Activated naive CD4-positive, alpha-beta T cell treated with anti-CD3 and anti-CD28 coated beads for 36 hours (primary cell): ENCODE measurements at regions not wholly inside any gene's neighbourhood (a gene's known extent, or its start where the extent isn't known, plus 50 kb on each side); places are given as distances from the start of the nearest gene placed in this dataset.

Experiments
- CTCF ChIA-PET: fragments of 350-600 bp; sonication (Branson Sonifier 250); formaldehyde crosslinking; loops from one replicate; lab custom pipeline; 2021; ENCODE audit warnings: antibody characterized with exemption; lab: Charles Lee
- DNase-seq: peaks from one replicate; pipeline ENCODE4 v3.0.0-alpha.2; 2020
- H3K27ac Mint-ChIP-seq: one replicate; pipeline ENCODE4 v1.8.0; 2021; ENCODE audit warnings: mild to moderate bottlenecking, mixed read lengths
- H3K27me3 Mint-ChIP-seq: one replicate; pipeline ENCODE4 v1.8.0; 2021; ENCODE audit warnings: low read depth, mixed read lengths
- H3K36me3 Mint-ChIP-seq: one replicate; pipeline ENCODE4 v1.8.0; 2021; ENCODE audit warnings: low read depth, mixed read lengths
- H3K4me1 Mint-ChIP-seq: one replicate; pipeline ENCODE4 v1.8.0; 2021; ENCODE audit warnings: low read depth, mixed read lengths
- H3K4me3 Mint-ChIP-seq: one replicate; pipeline ENCODE4 v1.8.0; 2021; ENCODE audit warnings: mild to moderate bottlenecking, moderate library complexity, mixed read lengths
- H3K9me3 Mint-ChIP-seq: one replicate; pipeline ENCODE4 v1.8.0; 2021; ENCODE audit warnings: mixed read lengths
- intact Hi-C: fragments of 100-400 bp; cut with micrococcal nuclease; formaldehyde crosslinking; loops from one replicate; pipeline ENCODE4 v1.15.1; 2023

DNA sequence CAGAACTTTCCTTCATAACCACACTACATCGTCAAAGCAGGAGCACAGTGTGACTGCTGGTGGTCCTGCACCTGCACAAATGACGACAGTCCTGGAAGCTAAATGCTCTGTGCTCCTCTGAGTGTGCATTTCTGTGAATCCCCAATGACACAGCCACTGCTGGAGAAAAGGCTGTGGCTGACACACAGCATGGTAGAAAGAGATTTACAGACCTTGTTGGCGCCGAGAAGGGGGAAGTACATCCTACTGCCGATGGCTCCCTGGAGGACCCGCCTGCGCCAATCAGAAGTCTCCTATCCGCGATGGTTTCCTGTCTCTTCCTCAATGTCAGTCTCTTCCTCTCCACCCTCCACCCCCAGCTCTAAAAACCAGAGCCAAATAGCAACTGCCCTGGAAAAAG, 115.4 kb upstream of the RAB4A start:
- Mint-ChIP-seq H3K4me1 (peaks cover 21% of the 10 kb centered on the region), H3K36me3 (no peaks in the 10 kb centered on the region), H3K27me3 (no peaks in the 10 kb centered on the region), H3K4me3 (peak overlapping the region; percentile 37), H3K9me3 (no peaks in the 10 kb centered on the region), H3K27ac (peak overlapping the region; percentile 31)
- intact Hi-C loops: loop anchor here (5.0 to 10.0 kb wide), 2 partner anchors 418 to 461 kb away; partner anchors contain the start of gene RHOU
- DNase-seq: peak; percentile 73
- CTCF ChIA-PET: interaction anchor here (0.8 to 2.4 kb wide), 4 partner anchors 72 to 491 kb away, joined by 3 to 8 read pairs (median 4); no protein-coding TSS in a partner anchor

DNA sequence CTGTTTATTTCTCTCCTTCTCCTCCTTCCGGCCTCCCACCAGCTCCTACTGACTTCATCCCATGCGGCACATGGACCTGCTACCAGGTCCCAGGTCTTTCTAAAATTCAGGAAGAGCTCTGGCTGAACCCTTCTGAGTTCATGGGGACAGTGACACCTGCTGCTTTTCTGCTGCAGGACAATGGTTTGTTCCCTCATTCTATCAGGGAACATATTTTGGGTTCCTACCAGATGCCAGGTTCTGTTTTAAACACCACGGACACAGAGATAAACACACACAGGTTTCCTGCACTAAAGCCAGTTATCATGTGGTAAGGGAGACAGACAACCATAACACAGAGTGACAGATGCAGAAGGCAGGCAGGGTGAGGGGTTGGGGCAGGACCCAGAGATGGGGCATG, 114.0 kb upstream of the RAB4A start:
- no peaks in the 10 kb centered on the region for H3K36me3 Mint-ChIP-seq
- no peaks in the 10 kb centered on the region for H3K27me3 Mint-ChIP-seq
- H3K9me3 Mint-ChIP-seq: no peaks in the 10 kb centered on the region
- intact Hi-C loops: loop anchor here (2.0 to 10.0 kb wide), 3 partner anchors 70 to 462 kb away; partner anchors contain the start of gene RHOU
- no peak overlapping the region for H3K27ac Mint-ChIP-seq
- CTCF ChIA-PET: interaction anchor here (0.6 to 2.4 kb wide), 5 partner anchors 37 to 465 kb away, joined by 3 to 8 read pairs (median 4); partner anchors contain the start of gene RHOU
- H3K4me3 Mint-ChIP-seq: no peak overlapping the region
- peaks cover 21% of the 10 kb centered on the region for H3K4me1 Mint-ChIP-seq
- no peak for DNase-seq

DNA sequence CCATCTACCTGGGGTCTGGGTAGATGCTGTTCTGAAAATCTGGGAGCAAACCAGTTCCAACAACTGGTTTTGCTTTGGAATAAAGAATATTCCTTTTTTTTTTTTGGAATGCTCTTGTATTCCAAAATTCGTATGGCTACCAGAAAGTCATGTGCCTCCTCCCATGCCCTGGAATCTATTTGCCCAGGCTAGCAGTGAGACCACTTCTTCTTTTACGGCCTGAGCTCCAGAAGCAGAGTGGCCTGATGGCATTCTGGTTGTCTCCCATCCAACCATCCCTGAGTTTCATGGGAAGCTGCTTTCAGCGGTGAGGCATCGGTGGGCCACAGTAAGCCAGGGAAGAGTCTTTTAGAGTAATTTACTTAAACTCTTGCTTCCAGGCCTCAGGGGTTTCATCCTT, 113.4 kb upstream of the RAB4A start:
- no peak for DNase-seq
- Mint-ChIP-seq H3K9me3 (no peaks in the 10 kb centered on the region), H3K27me3 (no peaks in the 10 kb centered on the region), H3K27ac (no peak overlapping the region), H3K36me3 (no peaks in the 10 kb centered on the region), H3K4me3 (no peak overlapping the region), H3K4me1 (peaks cover 21% of the 10 kb centered on the region)
- CTCF ChIA-PET: interaction anchor here (0.7 to 1.6 kb wide), 3 partner anchors 70 to 422 kb away, joined by 3 to 4 read pairs (median 3); partner anchors contain the start of gene RHOU
- intact Hi-C loops: loop anchor here (2.0 to 10.0 kb wide), 3 partner anchors 69 to 463 kb away; partner anchors contain the start of gene RHOU

DNA sequence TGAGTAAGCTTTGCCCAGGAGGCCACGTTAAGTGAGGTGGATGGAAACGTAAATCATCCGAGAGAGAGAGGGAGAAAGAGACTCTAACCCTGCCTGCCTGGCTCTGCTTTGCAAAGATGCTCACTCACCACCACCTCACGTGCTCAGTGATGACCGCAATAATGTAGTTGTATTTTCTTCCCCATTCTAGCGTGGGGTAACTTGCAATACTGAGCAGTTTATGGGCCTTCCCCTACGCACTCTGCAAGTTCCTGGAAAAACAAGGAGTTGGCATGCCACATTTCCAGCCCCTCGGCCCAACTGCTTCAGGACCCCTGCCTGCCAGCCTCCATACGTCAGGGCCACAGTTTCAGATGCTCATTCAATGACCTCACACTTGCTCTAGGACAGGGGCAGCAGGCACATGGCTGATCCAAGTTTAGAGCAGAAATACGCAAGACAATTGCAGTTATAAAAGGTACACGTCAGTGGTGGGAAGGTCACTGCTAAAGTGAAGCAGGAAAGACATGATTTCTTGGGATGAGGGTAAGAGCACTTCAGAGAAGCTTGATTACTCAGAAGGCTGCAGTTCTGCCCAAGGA, 112.5 kb upstream of the RAB4A start:
- Mint-ChIP-seq H3K9me3 (no peaks in the 10 kb centered on the region), H3K4me3 (no peak overlapping the region), H3K4me1 (peaks cover 21% of the 10 kb centered on the region), H3K27me3 (no peaks in the 10 kb centered on the region), H3K27ac (no peak overlapping the region), H3K36me3 (no peaks in the 10 kb centered on the region)
- no peak for DNase-seq
- intact Hi-C loops: loop anchor here (5.0 to 10.0 kb wide), 2 partner anchors 421 to 464 kb away; partner anchors contain the start of gene RHOU
- CTCF ChIA-PET: no interaction called here

DNA sequence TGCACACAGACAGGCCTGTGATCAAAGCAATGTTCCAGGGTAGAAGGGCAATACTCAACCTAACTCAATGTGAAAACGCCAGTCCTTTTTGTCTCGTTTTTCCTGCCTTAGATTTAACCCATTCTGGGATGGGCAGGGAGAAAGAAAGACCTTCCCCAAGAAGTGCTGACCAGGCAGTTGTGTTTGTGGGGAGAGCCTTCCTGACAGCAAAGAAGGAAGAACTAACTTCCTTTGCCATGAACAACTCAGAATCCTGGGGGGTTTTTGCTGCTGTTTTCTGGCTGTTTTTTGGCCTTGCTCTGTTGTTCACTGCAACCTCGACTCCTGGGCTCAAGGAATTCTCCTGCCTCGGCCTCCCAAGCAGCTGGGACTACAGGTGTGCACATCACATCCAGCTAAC, 112.0 kb upstream of the RAB4A start:
- CTCF ChIA-PET: interaction anchor here (0.6 kb wide), 2 partner anchors 36 to 1197 kb away, joined by 3 to 4 read pairs; no protein-coding TSS in a partner anchor
- no peak overlapping the region for H3K4me3 Mint-ChIP-seq
- intact Hi-C loops: loop anchor here (5.0 to 10.0 kb wide), 2 partner anchors 422 to 464 kb away; partner anchors contain the start of gene RHOU
- H3K4me1 Mint-ChIP-seq: peaks cover 19% of the 10 kb centered on the region
- H3K36me3 Mint-ChIP-seq: no peaks in the 10 kb centered on the region
- H3K9me3 Mint-ChIP-seq: no peaks in the 10 kb centered on the region
- H3K27me3 Mint-ChIP-seq: no peaks in the 10 kb centered on the region
- no peak for DNase-seq
- no peak overlapping the region for H3K27ac Mint-ChIP-seq

DNA sequence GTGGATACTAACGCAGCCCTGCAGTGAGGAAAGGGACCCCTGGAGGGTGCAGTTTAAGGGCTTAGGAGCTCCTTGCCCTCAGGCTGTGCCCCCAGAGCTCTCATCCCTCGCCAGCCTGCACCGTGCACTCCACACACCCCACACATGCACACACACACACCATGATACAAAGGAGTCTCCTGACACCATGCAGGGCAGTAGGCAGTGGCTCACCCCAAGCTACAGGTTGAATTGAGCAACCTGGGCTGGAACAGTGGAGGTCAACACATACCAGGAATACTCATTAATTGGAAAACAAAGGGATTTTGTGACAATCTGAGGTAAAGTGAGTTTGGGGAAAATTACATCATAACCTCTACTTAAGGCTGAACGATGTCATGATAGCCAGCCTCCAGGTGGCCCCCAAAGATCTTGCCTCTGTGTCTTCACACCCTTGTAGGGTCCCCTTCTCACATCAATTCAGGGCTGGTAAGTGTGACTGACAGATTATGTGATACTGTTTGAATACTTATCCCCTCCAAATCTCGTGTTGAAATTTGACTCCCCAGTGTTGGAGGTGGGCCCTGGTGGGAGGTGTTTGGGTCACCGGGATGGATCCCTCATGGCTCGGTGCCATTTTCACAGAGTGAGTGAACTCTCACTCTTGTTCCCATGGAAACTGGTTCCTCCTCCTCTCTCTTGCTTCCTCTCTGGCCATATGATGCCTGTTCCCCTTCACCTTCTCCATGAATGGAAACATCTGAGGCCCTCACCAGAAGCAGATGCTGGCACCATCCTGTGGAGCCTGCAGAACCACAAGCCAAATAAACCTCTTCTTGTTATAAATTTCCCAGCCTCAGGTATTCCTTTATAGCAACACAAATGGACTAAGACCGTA, 111.0 kb upstream of the RAB4A start:
- intact Hi-C loops: loop anchor here (5.0 to 10.0 kb wide), 2 partner anchors 423 to 465 kb away; partner anchors contain the start of gene RHOU
- Mint-ChIP-seq H3K27ac (no peak overlapping the region), H3K9me3 (no peaks in the 10 kb centered on the region), H3K4me3 (no peak overlapping the region), H3K4me1 (peaks cover 13% of the 10 kb centered on the region), H3K27me3 (no peaks in the 10 kb centered on the region), H3K36me3 (no peaks in the 10 kb centered on the region)
- DNase-seq: no peak
- CTCF ChIA-PET: interaction anchor here (0.6 kb wide), 1 partner anchor 1104 kb away, joined by 3 read pairs; no protein-coding TSS in a partner anchor

DNA sequence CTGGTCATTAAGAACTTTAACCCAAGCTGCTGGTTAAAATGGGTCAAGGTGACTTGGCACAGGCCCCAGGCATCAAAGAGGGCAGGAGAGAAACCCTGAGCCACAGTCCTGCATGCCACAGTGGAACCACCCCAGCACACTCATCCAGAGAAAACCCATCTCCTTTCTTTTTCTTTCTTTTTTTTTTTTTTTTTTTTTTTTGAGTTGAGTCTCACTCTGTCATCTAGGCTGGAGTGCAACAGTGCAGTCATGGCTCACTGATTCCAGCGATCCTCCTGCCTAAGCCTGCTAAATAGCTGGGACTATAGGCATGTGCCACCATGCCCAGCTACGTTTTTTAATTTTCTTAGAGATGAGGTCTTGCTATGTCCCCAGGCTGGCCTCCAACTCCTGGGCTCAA, 109.2 kb upstream of the RAB4A start:
- Mint-ChIP-seq H3K27ac (no peak overlapping the region), H3K4me1 (peaks cover 9% of the 10 kb centered on the region), H3K9me3 (no peaks in the 10 kb centered on the region), H3K27me3 (no peaks in the 10 kb centered on the region), H3K36me3 (no peaks in the 10 kb centered on the region), H3K4me3 (no peak overlapping the region)
- no peak for DNase-seq
- intact Hi-C loops: no loop called here
- CTCF ChIA-PET: interaction anchor here (0.6 to 0.9 kb wide), 2 partner anchors 60 to 67 kb away, joined by 4 to 5 read pairs; no protein-coding TSS in a partner anchor

DNA sequence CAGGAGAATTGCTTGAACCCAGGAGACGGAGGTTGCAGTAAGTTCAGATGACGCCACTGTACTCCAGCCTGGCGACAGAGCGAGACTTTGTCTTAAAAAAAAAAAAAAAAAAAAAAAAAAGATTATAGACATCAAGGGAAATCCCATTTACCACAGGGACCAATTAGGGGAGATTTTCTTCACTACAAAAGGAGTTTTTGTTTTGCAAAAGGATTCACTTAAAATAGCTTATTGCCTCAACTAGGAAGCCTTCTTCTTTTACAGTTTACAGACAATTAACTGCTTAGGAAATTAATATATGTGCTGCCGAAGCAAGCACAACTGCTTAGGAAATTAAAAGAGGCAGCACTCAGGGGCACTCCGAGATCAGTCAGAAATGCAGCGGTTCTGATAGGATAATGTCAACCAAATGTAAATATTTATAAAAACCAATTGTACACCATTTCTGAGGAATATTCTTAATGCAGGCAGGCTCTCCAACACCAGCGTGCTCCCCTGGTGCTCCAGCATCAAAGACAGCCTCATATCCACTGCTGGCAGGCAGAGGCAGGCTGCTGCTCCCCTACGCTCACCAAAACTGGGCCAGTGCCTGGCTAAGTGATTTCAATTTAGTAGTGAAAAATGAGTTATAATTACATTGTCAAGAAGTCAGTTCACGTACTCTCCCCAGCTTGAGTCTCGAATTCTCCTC, 107.9 kb upstream of the RAB4A start:
- intact Hi-C loops: no loop called here
- Mint-ChIP-seq H3K4me1 (peaks cover 7% of the 10 kb centered on the region), H3K27ac (no peak overlapping the region), H3K27me3 (no peaks in the 10 kb centered on the region), H3K9me3 (no peaks in the 10 kb centered on the region), H3K36me3 (no peaks in the 10 kb centered on the region), H3K4me3 (no peak overlapping the region)
- CTCF ChIA-PET: no interaction called here
- no peak for DNase-seq

DNA sequence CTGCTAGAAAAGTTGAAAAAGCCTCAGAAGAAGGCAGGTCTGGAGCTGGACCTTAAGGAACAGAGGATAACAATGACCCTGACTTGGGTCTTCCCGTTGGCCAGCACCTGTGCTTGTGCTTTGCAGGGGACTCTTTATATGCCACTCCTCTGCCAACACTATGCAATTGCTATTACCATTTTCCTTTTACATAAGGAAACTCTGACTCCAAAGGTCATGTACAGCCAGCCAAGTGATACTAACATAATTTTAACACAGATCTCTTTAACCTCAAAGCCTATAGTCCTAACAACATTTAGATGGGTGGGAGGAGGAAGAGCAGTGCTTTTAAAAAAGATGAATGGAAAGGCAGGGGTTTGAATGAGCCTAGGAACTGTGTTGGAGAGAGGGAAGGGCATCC, 106.6 kb upstream of the RAB4A start:
- H3K4me3 Mint-ChIP-seq: no peak overlapping the region
- H3K27me3 Mint-ChIP-seq: no peaks in the 10 kb centered on the region
- no peaks in the 10 kb centered on the region for H3K36me3 Mint-ChIP-seq
- intact Hi-C loops: no loop called here
- no peak overlapping the region for H3K27ac Mint-ChIP-seq
- no peak for DNase-seq
- CTCF ChIA-PET: no interaction called here
- no peaks in the 10 kb centered on the region for H3K9me3 Mint-ChIP-seq
- H3K4me1 Mint-ChIP-seq: peaks cover 7% of the 10 kb centered on the region

DNA sequence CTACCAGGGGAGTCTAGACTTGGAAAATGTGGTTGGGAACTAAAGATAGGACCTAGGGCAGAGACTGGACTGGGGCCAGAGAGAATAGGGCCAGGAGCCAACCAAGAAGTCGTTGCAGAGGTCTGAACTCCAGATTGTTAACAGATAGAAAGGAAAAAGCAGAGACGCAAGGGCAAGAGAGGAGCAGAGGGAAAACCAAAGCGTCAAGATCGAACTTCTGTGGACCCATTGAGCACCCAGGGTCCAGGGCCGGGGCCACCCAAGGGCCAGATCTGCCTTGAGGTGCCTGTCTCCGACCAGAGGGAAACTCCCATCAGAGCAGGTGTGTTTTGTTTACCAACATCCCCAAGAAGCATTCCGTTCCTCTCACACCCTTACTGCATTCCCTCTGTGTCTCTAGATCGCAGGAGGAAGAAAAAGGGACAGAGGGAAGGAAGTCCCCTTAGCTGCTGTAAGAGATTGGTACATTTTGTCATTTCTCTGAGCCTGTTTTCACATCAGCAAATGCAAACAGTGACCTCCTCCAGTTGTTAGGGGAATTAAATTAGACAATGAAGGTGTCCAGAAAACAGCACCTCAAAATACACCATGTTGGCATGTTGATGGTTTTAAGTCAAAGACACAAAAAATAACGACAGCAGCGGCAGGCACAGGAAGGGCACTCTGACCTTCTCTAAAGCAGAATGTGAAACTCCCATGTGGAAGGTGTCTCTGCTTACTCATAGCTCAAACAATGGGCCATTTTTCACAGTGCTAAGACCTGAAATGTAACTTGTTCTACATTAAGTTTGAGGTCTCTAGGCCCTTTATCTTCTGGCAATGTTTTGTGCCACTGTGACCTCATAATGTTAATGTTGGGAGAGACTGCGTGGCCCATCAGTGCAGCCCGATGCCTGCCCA, 105.8 kb upstream of the RAB4A start:
- Mint-ChIP-seq H3K4me1 (peaks cover 7% of the 10 kb centered on the region), H3K36me3 (no peaks in the 10 kb centered on the region), H3K9me3 (no peaks in the 10 kb centered on the region), H3K27ac (no peak overlapping the region), H3K4me3 (no peak overlapping the region), H3K27me3 (no peaks in the 10 kb centered on the region)
- no peak for DNase-seq
- CTCF ChIA-PET: no interaction called here
- intact Hi-C loops: no loop called here

DNA sequence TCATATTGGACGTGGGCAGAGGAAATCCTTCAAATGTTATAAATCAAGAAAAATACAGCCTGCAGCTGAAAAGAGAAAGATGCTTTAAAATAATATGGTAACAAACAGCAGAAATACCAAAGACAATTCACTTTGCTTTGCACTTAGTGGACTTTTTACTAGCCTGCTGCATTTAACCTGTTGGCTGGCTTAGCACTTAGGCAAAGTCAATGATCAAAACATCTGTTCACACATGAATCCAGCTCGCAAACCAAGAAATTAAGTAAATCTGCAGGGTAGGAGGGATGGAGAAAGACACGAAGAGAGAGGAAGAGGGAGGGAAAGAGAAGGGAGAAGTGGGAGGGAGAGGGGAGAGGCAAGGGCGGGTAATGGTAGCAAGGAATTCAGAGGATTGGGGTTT, 103.6 kb upstream of the RAB4A start:
- H3K4me1 Mint-ChIP-seq: peaks cover 7% of the 10 kb centered on the region
- no peak for DNase-seq
- intact Hi-C loops: no loop called here
- H3K36me3 Mint-ChIP-seq: no peaks in the 10 kb centered on the region
- no peaks in the 10 kb centered on the region for H3K9me3 Mint-ChIP-seq
- no peaks in the 10 kb centered on the region for H3K27me3 Mint-ChIP-seq
- CTCF ChIA-PET: no interaction called here
- H3K4me3 Mint-ChIP-seq: no peak overlapping the region
- no peak overlapping the region for H3K27ac Mint-ChIP-seq
